Keratinocyte (primary cell): ENCODE measurements at regions not wholly inside any gene's neighbourhood (a gene's known extent, or its start where the extent isn't known, plus 50 kb on each side); places are given as distances from the start of the nearest gene placed in this dataset.

Experiments
- DNase-seq: peaks from one replicate; pipeline ENCODE4 v3.0.0-alpha.2; 2011; ENCODE audit warnings: low read depth, missing footprints, low spot score
- FAIRE-seq: peaks from 2 replicates; lab custom pipeline; 2011; peaks lifted over from hg19 to GRCh38; lab: Jason Lieb, UNC
- H2AFZ ChIP-seq: 2 replicates; pipeline ENCODE4 v1.6.0; 2012; ENCODE audit warnings: low read length, control low read depth, inconsistent platforms; ENCODE audit not compliant: control insufficient read depth
- H3K27ac ChIP-seq: 2 replicates; pipeline ENCODE4 v1.5.1; 2011; ENCODE audit warnings: low read length; ENCODE audit not compliant: control insufficient read depth, insufficient read depth
- H3K27me3 ChIP-seq: 3 replicates; pipeline ENCODE4 v1.6.0; 2011; ENCODE audit warnings: low read length; ENCODE audit not compliant: control insufficient read depth, insufficient read depth; ENCODE audit errors: extremely low read depth
- H3K36me3 ChIP-seq, 2 experiments: 2 replicates in 1 of 2; 3 replicates in 1 of 2; pipeline ENCODE4 v1.5.1; 2011; ENCODE audit warnings: low read length in 2 of 2, mild to moderate bottlenecking in 1 of 2; ENCODE audit not compliant: control insufficient read depth in 2 of 2, insufficient read depth in 2 of 2; ENCODE audit errors: extremely low read depth in 1 of 2
- H3K4me1 ChIP-seq: 3 replicates; pipeline ENCODE4 v1.5.1; 2011; ENCODE audit warnings: low read length; ENCODE audit not compliant: control insufficient read depth, insufficient read depth; ENCODE audit errors: extremely low read depth
- H3K4me2 ChIP-seq: 3 replicates; pipeline ENCODE4 v1.6.0; 2011; ENCODE audit warnings: low read depth, low read length; ENCODE audit not compliant: control insufficient read depth, insufficient read depth; ENCODE audit errors: extremely low read depth
- H3K4me3 ChIP-seq, 3 experiments: fragments of 200-600 bp in 1 of 3; sonication (generic) in 1 of 3; 2 replicates in 2 of 3; 3 replicates in 1 of 3; pipeline ENCODE4 v1.5.1; 2011 to 2016; ENCODE audit warnings: low read length in 3 of 3, mild to moderate bottlenecking in 3 of 3, control low read depth in 2 of 3, inconsistent platforms in 1 of 3, low read depth in 1 of 3, mixed read lengths in 1 of 3, mixed run types in 1 of 3, moderate library complexity in 1 of 3; ENCODE audit not compliant: control insufficient read depth in 2 of 3, insufficient read depth in 2 of 3; ENCODE audit errors: extremely low read depth in 1 of 3
- H3K79me2 ChIP-seq: 2 replicates; pipeline ENCODE4 v1.6.0; 2012; ENCODE audit warnings: low read length; ENCODE audit not compliant: control insufficient read depth, insufficient read depth
- H3K9ac ChIP-seq: 3 replicates; pipeline ENCODE4 v1.6.0; 2011; ENCODE audit warnings: low read length; ENCODE audit not compliant: control insufficient read depth, insufficient read depth; ENCODE audit errors: extremely low read depth
- H3K9me1 ChIP-seq: 3 replicates; pipeline ENCODE4 v1.6.0; 2011; ENCODE audit warnings: low read length; ENCODE audit not compliant: control insufficient read depth, insufficient read depth; ENCODE audit errors: extremely low read depth
- H3K9me3 ChIP-seq: 2 replicates; pipeline ENCODE4 v1.5.1; 2012; ENCODE audit warnings: low read depth, low read length; ENCODE audit not compliant: control insufficient read depth
- H4K20me1 ChIP-seq: 3 replicates; pipeline ENCODE4 v1.6.0; 2011; ENCODE audit warnings: low read length; ENCODE audit not compliant: control insufficient read depth, insufficient read depth; ENCODE audit errors: extremely low read depth
- EZH2 ChIP-seq: IDR thresholded peaks from one replicate; pipeline ENCODE4 v1.6.1; 2012; ENCODE audit warnings: inconsistent platforms, mild to moderate bottlenecking, low read length, moderate library complexity
- dilution Hi-C: fragments of 300-500 bp; cut with MboI; formaldehyde crosslinking; loops from one replicate; pipeline ENCODE4 v1.7.0; 2020; ENCODE audit warnings: low sequenced_read_pairs; ENCODE audit not compliant: extremely low pct_ligation_motif_present
- TF ChIP-seq, protein P1 (sequence below), 3 experiments: IDR thresholded peaks in 1 of 3; conservative IDR thresholded peaks in 1 of 3; optimal IDR thresholded peaks in 1 of 3; 2 replicates in 2 of 3; 3 replicates in 1 of 3; pipeline versions ENCODE3 to v1.5.1; 2011; ENCODE audit warnings: low read length in 3 of 3, mild to moderate bottlenecking in 3 of 3, moderate library complexity in 2 of 3, control low read depth in 1 of 3, inconsistent platforms in 1 of 3; ENCODE audit not compliant: insufficient read depth in 2 of 3; ENCODE audit errors: extremely low read depth in 1 of 3

DNA sequence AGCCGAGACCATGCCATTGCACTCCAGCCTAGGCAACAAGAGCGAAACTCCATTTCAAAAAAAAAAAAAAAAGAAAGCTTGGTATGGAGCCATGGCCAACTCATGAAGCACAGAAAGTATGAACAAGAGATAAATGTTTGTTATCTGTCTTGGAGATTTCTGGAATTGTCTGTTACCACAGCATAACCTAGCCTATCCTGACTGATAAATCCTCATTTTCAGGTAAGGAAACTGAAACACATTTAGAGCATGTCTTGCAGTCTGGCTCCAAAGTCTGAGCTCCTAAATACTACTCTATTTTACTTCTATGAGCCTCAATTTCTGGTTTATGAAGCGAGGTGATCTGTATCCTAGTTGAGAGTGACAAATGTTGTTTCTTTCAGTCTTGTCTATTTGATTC lies 68.3 kb upstream of the SLC44A1 start:
- H3K9me3 ChIP-seq: no peaks in the 10 kb centered on the region
- H3K36me3 ChIP-seq: no peaks in the 10 kb centered on the region
- no peak for TF ChIP-seq EZH2
- TF ChIP-seq, protein P1, sequence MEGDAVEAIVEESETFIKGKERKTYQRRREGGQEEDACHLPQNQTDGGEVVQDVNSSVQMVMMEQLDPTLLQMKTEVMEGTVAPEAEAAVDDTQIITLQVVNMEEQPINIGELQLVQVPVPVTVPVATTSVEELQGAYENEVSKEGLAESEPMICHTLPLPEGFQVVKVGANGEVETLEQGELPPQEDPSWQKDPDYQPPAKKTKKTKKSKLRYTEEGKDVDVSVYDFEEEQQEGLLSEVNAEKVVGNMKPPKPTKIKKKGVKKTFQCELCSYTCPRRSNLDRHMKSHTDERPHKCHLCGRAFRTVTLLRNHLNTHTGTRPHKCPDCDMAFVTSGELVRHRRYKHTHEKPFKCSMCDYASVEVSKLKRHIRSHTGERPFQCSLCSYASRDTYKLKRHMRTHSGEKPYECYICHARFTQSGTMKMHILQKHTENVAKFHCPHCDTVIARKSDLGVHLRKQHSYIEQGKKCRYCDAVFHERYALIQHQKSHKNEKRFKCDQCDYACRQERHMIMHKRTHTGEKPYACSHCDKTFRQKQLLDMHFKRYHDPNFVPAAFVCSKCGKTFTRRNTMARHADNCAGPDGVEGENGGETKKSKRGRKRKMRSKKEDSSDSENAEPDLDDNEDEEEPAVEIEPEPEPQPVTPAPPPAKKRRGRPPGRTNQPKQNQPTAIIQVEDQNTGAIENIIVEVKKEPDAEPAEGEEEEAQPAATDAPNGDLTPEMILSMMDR (optimal IDR thresholded peaks at IDR 0.05 in 1 of 3, IDR thresholded peaks at IDR 0.05 in 1 of 3, conservative IDR thresholded peaks at IDR 0.05 in 1 of 3; ENCODE audit: extremely low read depth in 1 of 3, insufficient read depth in 2 of 3, low read length in 3 of 3): no peak
- no peak for DNase-seq
- no peaks in the 10 kb centered on the region for H3K79me2 ChIP-seq
- no peaks in the 10 kb centered on the region for H3K9me1 ChIP-seq
- no peak overlapping the region for H3K9ac ChIP-seq
- H2AFZ ChIP-seq: no peak overlapping the region
- H3K27me3 ChIP-seq: no peaks in the 10 kb centered on the region
- H3K4me3 ChIP-seq: no peak overlapping the region
- no peak overlapping the region for H3K4me2 ChIP-seq
- dilution Hi-C loops: no loop called here
- H3K4me1 ChIP-seq: no peaks in the 10 kb centered on the region
- FAIRE-seq: no peak
- H4K20me1 ChIP-seq: no peaks in the 10 kb centered on the region
- no peak overlapping the region for H3K27ac ChIP-seq

DNA sequence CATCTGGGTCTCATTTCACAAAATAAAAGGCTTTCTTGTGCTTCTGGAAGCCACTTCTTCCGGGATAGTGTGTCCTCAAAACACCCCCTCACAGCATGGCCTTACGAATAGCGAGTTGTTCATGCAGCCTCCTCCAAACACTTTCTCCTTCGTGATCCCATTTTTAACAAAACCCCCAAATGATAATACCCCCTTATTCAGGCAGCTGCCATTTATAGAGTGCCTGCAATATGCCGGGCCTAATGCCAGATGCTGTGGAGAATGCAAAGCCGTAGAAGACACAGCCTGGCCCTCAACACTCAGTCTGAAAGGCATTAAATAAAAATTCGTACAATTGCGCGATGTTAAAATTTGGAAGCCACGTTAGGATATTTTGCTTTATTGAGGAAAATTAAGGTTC lies 66.4 kb upstream of the SLC44A1 start:
- no peak overlapping the region for H2AFZ ChIP-seq
- H3K9me3 ChIP-seq: no peaks in the 10 kb centered on the region
- dilution Hi-C loops: no loop called here

More for the DNA sequence above, 66.4 kb upstream of the SLC44A1 start:
- Histone ChIP-seq H3K4me3 (no peak overlapping the region), H3K79me2 (no peaks in the 10 kb centered on the region), H3K4me1 (no peaks in the 10 kb centered on the region), H3K27me3 (no peaks in the 10 kb centered on the region), H3K27ac (no peak overlapping the region), H3K4me2 (no peak overlapping the region), H3K9ac (no peak overlapping the region), H3K9me1 (no peaks in the 10 kb centered on the region), H3K36me3 (no peaks in the 10 kb centered on the region), H4K20me1 (no peaks in the 10 kb centered on the region)
- FAIRE-seq: no peak
- no peak for DNase-seq
- TF ChIP-seq, protein P1 (optimal IDR thresholded peaks at IDR 0.05 in 1 of 3, IDR thresholded peaks at IDR 0.05 in 1 of 3, conservative IDR thresholded peaks at IDR 0.05 in 1 of 3; ENCODE audit: extremely low read depth in 1 of 3, insufficient read depth in 2 of 3, low read length in 3 of 3): no peak
- no peak for TF ChIP-seq EZH2
